ENCODE measurements at regions not wholly inside any gene's neighbourhood (a gene's known extent, or its start where the extent isn't known, plus 50 kb on each side); places are given as distances from the start of the nearest gene placed in this dataset.

GRCh38 chr5:74927336-74927735 is 61.1 kb upstream of the FAM169A start:
- H3K4me3 ChIP-seq (ENCODE audit: low read depth, low read length), result no peak overlapping the region
- TF ChIP-seq, protein P1, sequence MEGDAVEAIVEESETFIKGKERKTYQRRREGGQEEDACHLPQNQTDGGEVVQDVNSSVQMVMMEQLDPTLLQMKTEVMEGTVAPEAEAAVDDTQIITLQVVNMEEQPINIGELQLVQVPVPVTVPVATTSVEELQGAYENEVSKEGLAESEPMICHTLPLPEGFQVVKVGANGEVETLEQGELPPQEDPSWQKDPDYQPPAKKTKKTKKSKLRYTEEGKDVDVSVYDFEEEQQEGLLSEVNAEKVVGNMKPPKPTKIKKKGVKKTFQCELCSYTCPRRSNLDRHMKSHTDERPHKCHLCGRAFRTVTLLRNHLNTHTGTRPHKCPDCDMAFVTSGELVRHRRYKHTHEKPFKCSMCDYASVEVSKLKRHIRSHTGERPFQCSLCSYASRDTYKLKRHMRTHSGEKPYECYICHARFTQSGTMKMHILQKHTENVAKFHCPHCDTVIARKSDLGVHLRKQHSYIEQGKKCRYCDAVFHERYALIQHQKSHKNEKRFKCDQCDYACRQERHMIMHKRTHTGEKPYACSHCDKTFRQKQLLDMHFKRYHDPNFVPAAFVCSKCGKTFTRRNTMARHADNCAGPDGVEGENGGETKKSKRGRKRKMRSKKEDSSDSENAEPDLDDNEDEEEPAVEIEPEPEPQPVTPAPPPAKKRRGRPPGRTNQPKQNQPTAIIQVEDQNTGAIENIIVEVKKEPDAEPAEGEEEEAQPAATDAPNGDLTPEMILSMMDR (IDR thresholded peaks at IDR 0.05; ENCODE audit: low read depth, low read length, missing control alignments), result no peak
- DNase-seq (ENCODE audit: low read depth), result no peak

DNA sequence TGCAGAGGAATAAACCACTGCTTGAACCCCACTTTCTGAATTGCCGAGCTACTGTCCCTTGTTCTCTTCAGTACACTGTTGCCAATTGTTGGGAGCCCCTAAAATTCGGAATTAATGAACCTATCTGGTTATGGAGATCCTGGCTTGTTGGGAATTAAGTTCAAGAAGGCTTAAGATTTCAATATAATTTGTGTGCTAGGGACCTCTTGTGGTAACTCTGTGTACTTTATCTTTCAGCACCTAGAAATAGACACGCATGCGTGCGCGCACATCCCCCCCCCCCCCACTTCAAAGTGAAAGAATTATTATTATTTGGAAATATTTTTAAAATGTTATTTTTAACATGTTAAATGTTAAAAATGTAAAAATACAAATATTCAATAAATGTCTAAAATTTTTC is 53.3 kb upstream of the FAM169A start:
- no peak overlapping the region for H3K4me3 ChIP-seq (ENCODE audit: low read depth, low read length)
- no peak for DNase-seq (ENCODE audit: low read depth)
- TF ChIP-seq, protein P1 (IDR thresholded peaks at IDR 0.05; ENCODE audit: low read depth, low read length, missing control alignments), result peak; percentile 43

GRCh38 chr5:74919041-74919440 is 52.9 kb upstream of the FAM169A start:
- TF ChIP-seq, protein P1 (IDR thresholded peaks at IDR 0.05; ENCODE audit: low read depth, low read length, missing control alignments), result no peak
- no peak overlapping the region for H3K4me3 ChIP-seq (ENCODE audit: low read depth, low read length)
- DNase-seq (ENCODE audit: low read depth), result no peak

DNA sequence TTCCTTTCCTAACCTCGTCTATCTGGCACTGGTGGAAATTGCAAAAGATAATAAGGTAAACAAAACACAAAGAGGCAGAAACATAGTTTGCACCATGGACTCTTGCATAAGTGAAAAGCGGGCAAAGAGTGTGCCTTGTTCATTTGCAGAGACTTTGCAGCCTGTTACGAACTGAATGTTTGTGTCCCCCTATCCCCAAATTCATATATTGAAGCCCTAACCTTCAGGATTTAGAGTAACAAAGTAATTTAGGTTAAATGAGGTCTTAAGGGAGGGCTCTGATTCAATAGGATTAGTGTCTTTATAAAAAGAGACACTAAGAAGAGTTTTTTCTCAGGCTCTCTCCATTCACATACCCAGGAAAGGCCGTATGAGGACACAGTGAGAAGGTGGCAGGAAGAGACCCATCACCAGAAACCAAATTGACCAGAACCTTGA is 52.1 kb upstream of the FAM169A start:
- TF ChIP-seq, protein P1 (IDR thresholded peaks at IDR 0.05; ENCODE audit: low read depth, low read length, missing control alignments), result no peak
- no peak overlapping the region for H3K4me3 ChIP-seq (ENCODE audit: low read depth, low read length)
- no peak for DNase-seq (ENCODE audit: low read depth)

DNA sequence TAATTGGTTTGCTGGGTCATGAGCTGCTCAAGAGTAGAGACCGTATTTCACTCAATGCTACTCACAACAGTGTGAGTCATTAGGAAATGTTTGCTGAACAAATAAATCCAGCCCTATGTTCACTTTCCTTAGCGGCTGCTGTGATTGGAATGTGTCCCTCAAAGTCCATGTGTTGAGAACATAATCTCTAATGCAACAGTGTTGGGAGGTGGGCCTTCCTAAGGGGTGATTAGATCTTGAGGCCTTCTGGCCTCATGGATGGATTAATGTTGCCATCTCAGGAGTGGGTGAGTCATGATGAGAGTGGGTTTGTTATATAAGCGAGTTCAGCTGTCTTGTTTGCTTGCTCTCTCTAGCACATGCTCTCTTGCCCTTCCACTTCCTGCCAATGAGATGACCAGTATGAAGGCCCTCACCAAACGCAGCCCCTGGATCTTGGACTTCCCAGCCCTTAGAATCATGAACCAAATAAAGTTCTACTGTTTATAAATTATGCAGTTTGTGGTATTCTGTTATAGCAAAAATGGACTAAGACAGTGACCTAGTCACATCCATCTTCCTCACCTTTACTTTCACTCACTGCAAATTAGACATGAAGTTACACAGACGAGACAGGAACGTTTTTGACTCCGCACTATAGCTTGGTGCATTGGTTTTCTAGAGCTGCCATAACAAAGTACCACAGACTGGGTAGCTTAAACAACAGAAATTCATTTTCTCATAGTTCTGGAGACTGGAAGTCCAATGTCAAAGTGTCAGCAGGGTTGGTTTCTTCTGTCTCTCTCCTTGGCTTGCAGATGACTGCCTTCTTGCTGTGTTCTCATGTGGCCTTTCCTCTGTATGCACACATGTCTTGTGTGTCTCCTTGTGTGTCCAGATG is 50.9 kb upstream of the FAM169A start:
- no peak for DNase-seq (ENCODE audit: low read depth)
- TF ChIP-seq, protein P1 (IDR thresholded peaks at IDR 0.05; ENCODE audit: low read depth, low read length, missing control alignments), result no peak
- no peak overlapping the region for H3K4me3 ChIP-seq (ENCODE audit: low read depth, low read length)
